Stimulated activated naive CD8-positive, alpha-beta T cell treated with anti-CD3 and anti-CD28 coated beads, Interleukin-15, amount 100 ng/mL, for 72 hours (primary cell): ENCODE measurements at regions not wholly inside any gene's neighbourhood (a gene's known extent, or its start where the extent isn't known, plus 50 kb on each side); places are given as distances from the start of the nearest gene placed in this dataset.

ENCODE experiments used
- ATAC-seq: fragments of 150-1000 bp; cut with Tn5 transposase; 2 replicates; pipeline ENCODE4 v1.10.0; 2021; ENCODE audit warnings: mild to moderate bottlenecking, moderate library complexity
- DNase-seq, 2 donors: peaks; one replicate each; pipeline ENCODE4 v3.0.0; 2021 to 2022
- H3K27ac Mint-ChIP-seq, 2 donors: one replicate each; pipeline ENCODE4 v1.8.0; 2022; ENCODE audit warnings: mild to moderate bottlenecking in 2 of 2, mixed read lengths in 2 of 2, moderate library complexity in 2 of 2
- H3K27me3 Mint-ChIP-seq: one replicate; pipeline ENCODE4 v1.8.0; 2022; ENCODE audit warnings: mixed read lengths
- H3K4me1 Mint-ChIP-seq: one replicate; pipeline ENCODE4 v1.8.0; 2022; ENCODE audit warnings: mild to moderate bottlenecking, mixed read lengths
- H3K4me3 Mint-ChIP-seq, 2 donors: one replicate each; pipeline ENCODE4 v1.8.0; 2022; ENCODE audit warnings: mild to moderate bottlenecking in 2 of 2, mixed read lengths in 2 of 2, moderate library complexity in 1 of 2
- H3K9me3 Mint-ChIP-seq, 2 donors: one replicate each; pipeline ENCODE4 v1.8.0; 2022; ENCODE audit warnings: mixed read lengths in 2 of 2

- no peak for DNase-seq
- Mint-ChIP-seq H3K27ac (no peak overlapping the region), H3K9me3 (no peaks in the 10 kb centered on the region), H3K27me3 (peaks cover 6% of the 10 kb centered on the region), H3K4me1 (no peaks in the 10 kb centered on the region), H3K4me3 (no peak overlapping the region)
- no peak for ATAC-seq
These were observed 56.5 kb downstream of the CT47B1 start for GRCh38 chrX:120819126-120819525.

DNA sequence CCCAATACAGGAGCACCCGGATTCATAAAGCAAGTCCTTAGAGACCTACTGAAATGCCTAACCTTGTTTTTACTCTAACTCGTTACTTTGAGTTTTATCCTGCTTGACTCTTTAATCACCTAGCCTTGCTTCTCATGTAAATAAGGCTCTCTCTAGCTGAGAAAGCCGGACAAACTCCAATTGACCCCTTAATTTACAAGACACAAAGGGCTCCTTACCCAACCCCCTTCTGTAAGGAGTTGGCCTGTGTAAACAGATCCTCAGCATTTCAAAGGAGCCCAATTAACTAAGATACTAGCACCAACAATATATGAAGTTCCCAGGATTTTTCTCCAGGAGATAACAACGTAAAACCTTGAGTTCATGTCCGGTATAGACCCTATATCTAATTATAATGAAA lies 61.7 kb downstream of the CT47B1 start:
- Mint-ChIP-seq H3K27me3 (peaks cover 6% of the 10 kb centered on the region), H3K4me1 (no peaks in the 10 kb centered on the region), H3K27ac (no peak overlapping the region), H3K9me3 (no peaks in the 10 kb centered on the region), H3K4me3 (no peak overlapping the region)
- no peak for ATAC-seq
- no peak for DNase-seq

DNA sequence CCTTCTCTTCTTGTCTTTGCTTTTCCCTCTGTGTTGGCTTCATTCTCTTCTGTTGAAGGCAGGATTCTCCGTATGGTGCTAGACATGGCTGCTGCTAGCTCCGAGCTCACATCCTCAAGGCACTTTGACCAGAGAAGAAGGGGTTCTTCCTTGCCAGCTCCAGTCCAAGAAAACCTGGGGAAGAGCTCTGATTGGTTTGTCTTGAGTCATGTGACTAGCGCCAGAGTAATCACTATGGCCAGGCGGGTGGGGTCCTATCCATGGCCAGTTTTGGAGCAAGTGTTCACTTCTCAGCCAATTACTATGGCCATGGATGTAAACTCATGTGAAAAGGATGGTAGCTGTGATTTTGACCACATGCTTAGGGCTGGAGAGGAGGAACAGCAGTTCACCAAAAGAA lies 74.2 kb downstream of the CT47B1 start:
- H3K9me3 Mint-ChIP-seq: no peaks in the 10 kb centered on the region
- H3K4me1 Mint-ChIP-seq: peaks cover 11% of the 10 kb centered on the region
- H3K4me3 Mint-ChIP-seq: no peak overlapping the region
- no peak overlapping the region for H3K27ac Mint-ChIP-seq
- no peaks in the 10 kb centered on the region for H3K27me3 Mint-ChIP-seq
- DNase-seq: no peak
- no peak for ATAC-seq

- ATAC-seq (no peak), DNase-seq (no peak)
- H3K27me3 Mint-ChIP-seq: no peaks in the 10 kb centered on the region
- no peaks in the 10 kb centered on the region for H3K9me3 Mint-ChIP-seq
- H3K4me3 Mint-ChIP-seq: no peak overlapping the region
- H3K4me1 Mint-ChIP-seq: peaks cover 11% of the 10 kb centered on the region
- H3K27ac Mint-ChIP-seq: peak overlapping the region in 1 of 2 donors; percentile 71
These were observed 78.3 kb downstream of the CT47B1 start for GRCh38 chrX:120797188-120797851.

- Mint-ChIP-seq H3K9me3 (no peaks in the 10 kb centered on the region), H3K27me3 (no peaks in the 10 kb centered on the region), H3K4me3 (no peak overlapping the region), H3K27ac (no peak overlapping the region), H3K4me1 (peaks cover 11% of the 10 kb centered on the region)
- ATAC-seq (no peak), DNase-seq (no peak)
These were observed 80.4 kb downstream of the CT47B1 start for GRCh38 chrX:120795301-120795700.

DNA sequence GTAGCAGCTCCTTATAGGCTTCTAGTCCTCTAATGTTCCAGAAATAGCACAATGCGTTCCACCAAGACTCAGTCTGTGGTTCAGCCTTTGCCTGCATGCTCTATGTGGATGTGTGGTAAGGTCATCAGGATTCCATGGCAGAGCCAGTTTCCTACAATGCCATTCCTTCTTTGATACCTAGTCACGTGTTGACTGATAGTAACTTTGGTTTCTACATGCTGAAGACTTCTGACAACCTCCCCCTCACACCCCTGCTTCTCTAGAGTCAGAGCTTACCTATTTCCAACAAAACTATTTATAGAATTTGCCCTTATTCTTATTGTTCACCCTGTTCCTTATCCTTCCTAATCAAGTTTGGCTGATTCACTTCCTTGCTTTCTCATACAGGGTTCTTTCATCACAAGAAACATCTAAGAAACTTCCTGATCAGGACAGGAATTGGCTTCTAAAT lies 81.1 kb downstream of the CT47B1 start:
- peaks cover 11% of the 10 kb centered on the region for H3K4me1 Mint-ChIP-seq
- H3K4me3 Mint-ChIP-seq: no peak overlapping the region
- H3K9me3 Mint-ChIP-seq: no peaks in the 10 kb centered on the region
- no peaks in the 10 kb centered on the region for H3K27me3 Mint-ChIP-seq
- H3K27ac Mint-ChIP-seq: no peak overlapping the region
- DNase-seq (no peak), ATAC-seq (no peak)

GRCh38 chrX:120793098-120793497 lies 82.6 kb downstream of the CT47B1 start:
- no peaks in the 10 kb centered on the region for H3K9me3 Mint-ChIP-seq
- no peak for ATAC-seq
- H3K4me1 Mint-ChIP-seq: peaks cover 11% of the 10 kb centered on the region
- no peak overlapping the region for H3K4me3 Mint-ChIP-seq
- H3K27me3 Mint-ChIP-seq: no peaks in the 10 kb centered on the region
- DNase-seq: no peak
- H3K27ac Mint-ChIP-seq: no peak overlapping the region

GRCh38 chrX:120791013-120791643 lies 84.5 kb downstream of the CT47B1 start:
- no peak for DNase-seq
- H3K9me3 Mint-ChIP-seq: no peaks in the 10 kb centered on the region
- no peaks in the 10 kb centered on the region for H3K4me1 Mint-ChIP-seq

DNA sequence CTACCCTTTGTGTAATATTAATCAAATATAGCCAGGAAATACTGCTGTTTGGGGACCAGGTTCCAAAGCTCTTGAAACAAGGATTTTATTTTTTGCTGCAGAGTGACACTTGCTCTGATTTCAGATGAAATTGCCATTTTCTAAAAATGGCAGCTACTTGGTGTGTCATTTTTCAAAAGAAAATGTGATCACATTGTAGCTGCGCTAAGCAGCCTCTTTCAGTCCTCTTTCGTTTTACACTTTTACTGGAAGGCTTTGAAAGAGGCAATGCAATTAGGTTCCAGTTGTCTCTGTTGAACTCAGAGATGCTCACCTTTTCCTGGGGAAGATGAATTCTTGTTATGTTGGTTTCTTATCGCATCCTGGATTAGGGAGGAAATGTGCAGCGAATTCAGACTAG lies 85.1 kb downstream of the CT47B1 start:
- no peaks in the 10 kb centered on the region for H3K9me3 Mint-ChIP-seq
- H3K27ac Mint-ChIP-seq: no peak overlapping the region
- no peak overlapping the region for H3K4me3 Mint-ChIP-seq
- ATAC-seq: no peak
- no peaks in the 10 kb centered on the region for H3K4me1 Mint-ChIP-seq
- DNase-seq: no peak
- no peaks in the 10 kb centered on the region for H3K27me3 Mint-ChIP-seq

More at GRCh38 chrX:120791013-120791643, 84.5 kb downstream of the CT47B1 start:
- H3K4me3 Mint-ChIP-seq: no peak overlapping the region
- no peak for ATAC-seq
- H3K27ac Mint-ChIP-seq: no peak overlapping the region
- no peaks in the 10 kb centered on the region for H3K27me3 Mint-ChIP-seq

- no peaks in the 10 kb centered on the region for H3K9me3 Mint-ChIP-seq
- no peaks in the 10 kb centered on the region for H3K4me1 Mint-ChIP-seq
- no peak overlapping the region for H3K4me3 Mint-ChIP-seq
- peak in 1 of 2 donors; percentile 14 for DNase-seq
- no peaks in the 10 kb centered on the region for H3K27me3 Mint-ChIP-seq
- peak; percentile 63 for ATAC-seq
- H3K27ac Mint-ChIP-seq: no peak overlapping the region
These were observed 85.5 kb downstream of the CT47B1 start for GRCh38 chrX:120790118-120790517.

DNA sequence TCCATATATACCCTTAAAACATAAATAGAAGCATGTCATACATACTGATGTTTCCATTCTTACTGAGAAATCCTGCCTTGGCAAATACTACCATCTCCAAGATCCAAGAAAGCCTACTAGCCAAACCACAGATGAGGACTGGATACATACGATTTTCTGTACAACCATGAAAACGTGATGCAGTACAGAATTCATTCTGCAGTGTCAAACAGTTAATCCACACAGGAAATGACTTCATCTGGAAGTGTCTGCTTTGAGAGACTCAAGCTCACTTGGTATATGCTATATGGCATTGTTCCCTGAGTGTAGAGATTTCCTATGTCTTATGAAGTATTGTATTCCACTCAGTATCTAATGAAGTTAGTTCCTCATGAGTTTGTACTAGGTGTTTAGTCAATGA lies 94.3 kb downstream of the CT47B1 start:
- Mint-ChIP-seq H3K27me3 (no peaks in the 10 kb centered on the region), H3K27ac (no peak overlapping the region), H3K4me3 (no peak overlapping the region), H3K4me1 (no peaks in the 10 kb centered on the region), H3K9me3 (no peaks in the 10 kb centered on the region)
- DNase-seq (no peak), ATAC-seq (no peak)

DNA sequence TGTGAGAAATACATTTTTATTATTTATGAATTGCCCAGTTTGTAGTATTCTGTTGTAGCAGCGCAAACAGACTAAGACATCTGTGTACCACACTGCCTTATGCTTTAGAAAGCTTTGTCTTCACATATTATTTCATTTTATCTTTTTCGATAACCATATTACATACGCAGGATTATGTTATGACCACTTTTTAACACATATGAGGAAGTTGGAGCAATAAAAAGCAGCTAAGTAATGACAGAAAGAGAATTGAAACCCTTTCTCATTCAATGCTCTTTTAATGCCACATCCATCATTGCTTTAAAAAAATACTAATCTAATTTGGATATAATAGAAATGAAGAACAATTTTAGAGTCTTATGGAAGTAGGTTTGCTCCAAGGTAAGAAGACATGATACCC lies 99.7 kb downstream of the CT47B1 start:
- Mint-ChIP-seq H3K9me3 (no peaks in the 10 kb centered on the region), H3K27me3 (no peaks in the 10 kb centered on the region), H3K27ac (no peak overlapping the region), H3K4me3 (no peak overlapping the region), H3K4me1 (no peaks in the 10 kb centered on the region)
- DNase-seq (no peak), ATAC-seq (no peak)

- ATAC-seq: no peak
These were observed 101.1 kb downstream of the CT47B1 start for GRCh38 chrX:120774606-120775005.

GRCh38 chrX:120773801-120774200 lies 101.9 kb downstream of the CT47B1 start:
- no peak overlapping the region for H3K4me3 Mint-ChIP-seq
- no peaks in the 10 kb centered on the region for H3K9me3 Mint-ChIP-seq
- ATAC-seq (no peak), DNase-seq (no peak)
- no peaks in the 10 kb centered on the region for H3K27me3 Mint-ChIP-seq
- H3K4me1 Mint-ChIP-seq: no peaks in the 10 kb centered on the region
- H3K27ac Mint-ChIP-seq: no peak overlapping the region

More at GRCh38 chrX:120774606-120775005, 101.1 kb downstream of the CT47B1 start:
- DNase-seq: no peak
- Mint-ChIP-seq H3K4me1 (no peaks in the 10 kb centered on the region), H3K27ac (no peak overlapping the region), H3K27me3 (no peaks in the 10 kb centered on the region), H3K9me3 (no peaks in the 10 kb centered on the region), H3K4me3 (no peak overlapping the region)

DNA sequence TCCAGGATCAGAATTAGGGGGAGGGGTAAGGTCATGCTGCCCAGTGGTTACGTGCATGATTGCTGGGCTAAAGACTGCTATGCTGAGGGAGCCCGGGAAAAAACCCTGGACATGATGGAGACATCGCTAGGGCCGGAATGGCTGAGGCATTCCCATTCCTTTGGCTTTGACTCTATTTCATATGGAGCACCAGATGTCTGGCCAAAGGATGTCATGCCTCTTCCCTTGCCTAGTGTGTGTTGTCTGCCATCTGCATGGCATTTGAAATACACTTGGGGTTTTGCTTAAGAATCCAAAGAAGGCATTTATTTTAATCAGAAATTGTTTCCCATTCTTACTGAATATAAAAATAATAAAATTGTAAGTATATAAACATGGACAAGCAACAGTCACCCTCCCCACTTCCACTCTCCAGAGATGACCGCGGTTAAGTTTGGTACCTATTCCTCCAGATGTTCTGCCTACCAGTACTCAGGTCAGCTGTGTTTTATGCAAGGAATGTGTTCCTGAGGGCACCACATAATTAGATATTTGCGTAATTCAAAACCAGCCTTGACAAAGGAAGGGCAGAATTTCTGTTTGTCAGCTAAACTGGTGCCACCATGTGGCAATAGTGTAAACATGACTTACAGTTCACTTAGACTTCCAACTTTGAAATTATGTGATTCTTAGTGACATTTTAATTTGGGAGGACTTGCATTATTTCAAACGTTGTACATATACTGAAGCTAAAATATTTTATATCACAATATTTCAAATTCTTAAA lies 105.9 kb downstream of the CT47B1 start:
- Mint-ChIP-seq H3K4me1 (no peaks in the 10 kb centered on the region), H3K27ac (no peak overlapping the region), H3K9me3 (no peaks in the 10 kb centered on the region), H3K27me3 (no peaks in the 10 kb centered on the region), H3K4me3 (no peak overlapping the region)
- DNase-seq (peak in 1 of 2 donors; percentile 1), ATAC-seq (no peak)

- DNase-seq (no peak), ATAC-seq (no peak)
- no peak overlapping the region for H3K27ac Mint-ChIP-seq
- no peaks in the 10 kb centered on the region for H3K27me3 Mint-ChIP-seq
- no peaks in the 10 kb centered on the region for H3K9me3 Mint-ChIP-seq
- no peaks in the 10 kb centered on the region for H3K4me1 Mint-ChIP-seq
- no peak overlapping the region for H3K4me3 Mint-ChIP-seq
These were observed 107.0 kb downstream of the CT47B1 start for GRCh38 chrX:120768681-120769080.
